ENCODE measurements at regions not wholly inside any gene's neighbourhood (a gene's known extent, or its start where the extent isn't known, plus 50 kb on each side); places are given as distances from the start of the nearest gene placed in this dataset.

DNA sequence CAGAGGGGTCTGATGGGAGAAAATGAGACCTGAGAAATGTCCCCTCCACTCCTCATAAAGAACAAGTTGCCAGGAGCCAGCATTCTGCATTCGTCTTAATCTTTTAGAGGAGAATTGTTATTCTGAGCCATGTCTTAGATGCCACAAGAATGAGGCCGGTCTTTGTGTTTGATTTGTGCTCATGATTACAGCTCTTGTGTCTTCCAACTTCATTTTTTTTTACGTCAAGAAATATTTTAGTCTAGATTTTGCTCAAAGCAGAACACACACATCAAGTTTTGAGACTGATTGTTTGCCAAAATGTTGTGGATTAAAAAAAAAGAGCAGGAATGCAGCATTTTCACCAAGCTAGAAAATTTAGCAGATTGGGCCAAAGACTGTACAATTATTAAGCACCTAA lies 130.6 kb upstream of the PITX2 start:
- DNase-seq = no peak
- in situ Hi-C loops (cut with HindIII; ENCODE audit: low pct_ligation_motif_present, low pct_unique_long_range_greater_than_20kb, low sequenced_read_pairs) = no loop called here

DNA sequence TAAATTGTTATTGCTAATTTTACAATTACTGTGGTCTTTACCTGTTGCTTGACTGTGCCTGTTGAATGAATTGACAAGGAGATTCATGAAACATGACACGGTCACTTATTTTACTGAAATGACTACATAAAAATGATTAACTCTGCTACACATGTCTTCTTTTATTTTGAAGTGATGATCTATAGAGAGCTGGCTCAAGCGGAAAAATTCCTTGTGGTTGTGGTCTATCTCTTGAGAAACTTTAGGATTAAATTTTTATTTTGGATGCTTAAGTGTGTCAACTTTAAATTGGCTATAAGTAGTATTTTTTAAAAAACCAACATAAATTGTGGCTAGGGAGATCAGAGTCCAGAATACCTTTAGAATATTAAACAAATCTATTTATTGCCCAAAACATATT lies 131.8 kb upstream of the PITX2 start:
- in situ Hi-C loops (cut with HindIII; ENCODE audit: low pct_ligation_motif_present, low pct_unique_long_range_greater_than_20kb, low sequenced_read_pairs) = no loop called here
- no peak for DNase-seq

- in situ Hi-C loops (cut with HindIII; ENCODE audit: low pct_ligation_motif_present, low pct_unique_long_range_greater_than_20kb, low sequenced_read_pairs) = no loop called here
- DNase-seq = no peak
These were observed 146.7 kb upstream of the PITX2 start for GRCh38 chr4:110769578-110769977.

GRCh38 chr4:110770353-110770752 lies 147.5 kb upstream of the PITX2 start:
- in situ Hi-C loops (cut with HindIII; ENCODE audit: low pct_ligation_motif_present, low pct_unique_long_range_greater_than_20kb, low sequenced_read_pairs) = no loop called here
- no peak for DNase-seq

DNA sequence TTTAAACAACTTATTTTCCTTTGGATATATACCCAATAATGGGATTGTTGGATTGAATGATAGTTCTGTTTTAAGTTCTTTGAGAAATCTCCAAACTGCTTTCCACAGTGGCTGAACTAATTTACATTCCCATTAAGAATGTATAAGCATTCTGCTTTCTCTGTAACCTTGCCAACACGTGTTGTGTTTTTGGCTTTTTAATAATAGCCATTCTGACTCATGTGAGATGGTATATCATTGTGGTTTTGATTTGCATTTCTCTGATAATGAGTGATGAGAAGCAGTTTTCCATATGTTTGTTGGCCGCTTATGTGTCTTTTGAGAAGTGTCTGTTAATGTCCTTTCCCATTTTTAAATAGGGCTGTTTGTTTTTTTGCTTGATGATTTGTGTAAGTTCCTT lies 155.6 kb upstream of the PITX2 start:
- no peak for DNase-seq
- in situ Hi-C loops (cut with HindIII; ENCODE audit: low pct_ligation_motif_present, low pct_unique_long_range_greater_than_20kb, low sequenced_read_pairs) = no loop called here

DNA sequence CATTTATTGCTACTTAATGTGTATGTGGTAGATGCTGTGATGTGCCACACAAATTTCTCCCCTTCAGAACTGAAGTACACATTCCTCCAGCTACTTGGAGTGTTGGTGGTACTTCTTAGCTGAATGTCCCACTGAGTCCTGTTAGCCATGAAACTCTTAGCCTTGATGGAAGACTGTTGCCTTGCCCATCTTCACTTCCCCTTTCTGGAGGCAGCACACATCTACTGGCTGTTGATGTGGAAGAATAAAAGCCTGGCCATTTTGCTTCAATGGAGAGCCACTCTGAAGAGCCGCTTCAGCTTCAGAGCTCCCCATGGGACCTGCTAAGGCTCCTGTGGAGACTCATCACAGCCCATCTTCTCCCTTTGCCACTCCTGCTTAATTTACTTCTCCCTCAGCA lies 157.7 kb upstream of the PITX2 start:
- DNase-seq = no peak
- in situ Hi-C loops (cut with HindIII; ENCODE audit: low pct_ligation_motif_present, low pct_unique_long_range_greater_than_20kb, low sequenced_read_pairs) = no loop called here

DNA sequence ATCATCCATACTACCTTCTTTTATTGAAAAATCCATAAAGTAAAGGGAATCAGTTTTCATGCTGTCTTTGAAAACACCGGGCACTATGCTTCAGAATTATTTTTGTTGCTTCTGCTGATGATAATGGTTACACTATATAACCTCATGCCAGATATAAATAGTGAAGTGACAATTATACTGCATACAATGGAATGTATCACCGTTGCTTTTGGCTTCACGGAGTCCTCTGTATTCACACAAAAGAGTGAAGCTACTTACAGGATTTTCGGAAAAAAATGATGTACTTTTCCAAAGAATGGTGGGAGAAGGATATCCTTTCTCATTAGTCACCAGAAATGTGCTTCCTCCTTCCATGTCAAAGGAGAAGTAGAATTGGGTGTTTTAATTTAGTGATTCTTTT lies 159.1 kb upstream of the PITX2 start:
- in situ Hi-C loops (cut with HindIII; ENCODE audit: low pct_ligation_motif_present, low pct_unique_long_range_greater_than_20kb, low sequenced_read_pairs) = no loop called here

GRCh38 chr4:110787109-110787508 lies 164.2 kb upstream of the PITX2 start:
- no peak for DNase-seq
- in situ Hi-C loops (cut with HindIII; ENCODE audit: low pct_ligation_motif_present, low pct_unique_long_range_greater_than_20kb, low sequenced_read_pairs) = no loop called here

More for the DNA sequence above, 159.1 kb upstream of the PITX2 start:
- no peak for DNase-seq

DNA sequence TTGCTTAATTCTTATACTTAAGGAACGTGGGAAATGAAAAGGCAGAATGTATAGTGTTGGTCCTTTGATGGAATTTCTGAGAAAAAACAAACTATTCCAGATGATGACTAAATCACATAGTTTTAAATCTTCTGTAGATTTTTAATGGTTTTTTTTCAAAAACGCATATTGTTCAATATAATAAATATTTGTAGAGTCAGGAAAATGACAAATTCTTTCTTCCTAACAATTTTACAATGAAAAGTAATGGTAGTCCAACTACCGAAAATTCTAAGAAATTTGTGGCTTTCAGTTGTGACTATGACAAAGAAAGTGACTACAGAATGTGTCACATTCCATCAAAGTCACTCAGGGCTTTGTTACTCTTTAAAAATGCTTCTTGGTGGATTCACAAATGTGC lies 164.8 kb upstream of the PITX2 start:
- no peak for DNase-seq
- in situ Hi-C loops (cut with HindIII; ENCODE audit: low pct_ligation_motif_present, low pct_unique_long_range_greater_than_20kb, low sequenced_read_pairs) = no loop called here

- in situ Hi-C loops (cut with HindIII; ENCODE audit: low pct_ligation_motif_present, low pct_unique_long_range_greater_than_20kb, low sequenced_read_pairs) = no loop called here
- no peak for DNase-seq
These were observed 165.4 kb upstream of the PITX2 start for GRCh38 chr4:110788302-110788701.

- in situ Hi-C loops (cut with HindIII; ENCODE audit: low pct_ligation_motif_present, low pct_unique_long_range_greater_than_20kb, low sequenced_read_pairs) = no loop called here
- DNase-seq = no peak
These were observed 169.2 kb upstream of the PITX2 start for GRCh38 chr4:110792036-110792435.

- in situ Hi-C loops (cut with HindIII; ENCODE audit: low pct_ligation_motif_present, low pct_unique_long_range_greater_than_20kb, low sequenced_read_pairs) = no loop called here
- DNase-seq = no peak
These were observed 170.5 kb upstream of the PITX2 start for GRCh38 chr4:110793381-110793801.

GRCh38 chr4:110793890-110794554 lies 171.1 kb upstream of the PITX2 start:
- DNase-seq = no peak

DNA sequence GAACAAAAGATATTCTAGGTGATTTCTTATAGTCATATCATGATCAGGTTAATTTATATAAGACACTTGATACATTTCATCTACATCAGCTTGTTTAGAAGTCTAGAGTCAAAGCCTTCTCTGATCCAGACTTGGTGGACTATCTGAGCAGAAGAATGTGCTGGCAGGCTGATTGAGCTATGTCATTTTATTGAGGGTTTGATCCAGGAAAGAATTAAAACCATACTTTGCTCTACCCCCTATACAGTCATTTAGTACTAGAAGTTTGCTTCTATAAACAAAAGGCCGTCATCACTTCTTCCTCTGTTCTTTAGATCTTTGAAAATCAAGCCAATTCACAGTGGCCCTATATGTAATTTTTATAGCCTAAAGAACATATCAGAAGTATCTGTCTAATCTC lies 173.1 kb upstream of the PITX2 start:
- in situ Hi-C loops (cut with HindIII; ENCODE audit: low pct_ligation_motif_present, low pct_unique_long_range_greater_than_20kb, low sequenced_read_pairs) = no loop called here
- DNase-seq = no peak

More at GRCh38 chr4:110793890-110794554, 171.1 kb upstream of the PITX2 start:
- in situ Hi-C loops (cut with HindIII; ENCODE audit: low pct_ligation_motif_present, low pct_unique_long_range_greater_than_20kb, low sequenced_read_pairs) = no loop called here

- in situ Hi-C loops (cut with HindIII; ENCODE audit: low pct_ligation_motif_present, low pct_unique_long_range_greater_than_20kb, low sequenced_read_pairs) = no loop called here
- DNase-seq = no peak
These were observed 174.6 kb upstream of the PITX2 start for GRCh38 chr4:110797486-110797885.

DNA sequence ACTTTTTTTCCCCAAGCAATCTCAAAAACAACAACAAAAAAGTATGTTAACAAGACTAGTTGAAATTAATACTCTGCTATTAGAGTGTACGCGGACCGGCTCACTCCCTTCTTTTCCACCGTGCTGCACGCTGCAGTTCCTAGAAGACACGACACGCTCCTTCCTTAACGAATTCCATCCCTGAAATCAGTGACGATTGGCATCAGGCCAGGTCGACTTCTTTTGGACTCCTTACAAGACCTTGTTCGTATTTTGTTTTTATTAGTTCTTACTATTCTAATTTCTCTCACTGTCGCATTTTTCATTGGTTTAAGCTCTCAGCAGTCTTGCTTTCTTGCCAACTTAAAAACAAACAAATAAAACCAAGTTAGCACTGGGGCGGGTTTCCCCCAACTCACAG lies 175.8 kb upstream of the PITX2 start:
- no peak for DNase-seq
- in situ Hi-C loops (cut with HindIII; ENCODE audit: low pct_ligation_motif_present, low pct_unique_long_range_greater_than_20kb, low sequenced_read_pairs) = no loop called here

GRCh38 chr4:110799211-110799610 lies 176.3 kb upstream of the PITX2 start:
- DNase-seq = no peak
- in situ Hi-C loops (cut with HindIII; ENCODE audit: low pct_ligation_motif_present, low pct_unique_long_range_greater_than_20kb, low sequenced_read_pairs) = no loop called here

- in situ Hi-C loops (cut with HindIII; ENCODE audit: low pct_ligation_motif_present, low pct_unique_long_range_greater_than_20kb, low sequenced_read_pairs) = no loop called here
- DNase-seq = no peak
These were observed 178.7 kb upstream of the PITX2 start for GRCh38 chr4:110801591-110801990.

GRCh38 chr4:110808351-110808878 lies 185.5 kb upstream of the PITX2 start:
- in situ Hi-C loops (cut with HindIII; ENCODE audit: low pct_ligation_motif_present, low pct_unique_long_range_greater_than_20kb, low sequenced_read_pairs) = no loop called here
- peak; percentile 61 for DNase-seq

DNA sequence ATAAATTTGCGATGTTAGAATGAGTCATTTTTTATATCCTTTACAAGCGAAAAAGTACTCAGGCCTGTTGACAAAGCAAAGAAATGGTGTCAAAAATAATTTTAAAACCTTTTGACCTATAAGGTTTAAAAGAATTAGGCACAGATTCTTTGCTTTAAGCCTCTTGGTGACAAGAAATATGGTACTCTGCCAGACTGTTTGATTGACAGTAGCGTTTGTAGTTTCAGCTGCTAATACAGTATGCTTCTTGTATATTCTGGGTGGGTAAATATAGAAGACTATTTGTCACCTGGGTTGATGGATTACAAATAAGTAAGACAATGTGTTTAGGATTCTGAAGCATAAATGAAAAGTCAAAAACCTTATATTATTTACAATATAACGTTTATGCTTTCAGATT lies 193.1 kb upstream of the PITX2 start:
- in situ Hi-C loops (cut with HindIII; ENCODE audit: low pct_ligation_motif_present, low pct_unique_long_range_greater_than_20kb, low sequenced_read_pairs) = no loop called here
- DNase-seq = no peak

- DNase-seq = no peak
- in situ Hi-C loops (cut with HindIII; ENCODE audit: low pct_ligation_motif_present, low pct_unique_long_range_greater_than_20kb, low sequenced_read_pairs) = no loop called here
These were observed 193.5 kb upstream of the PITX2 start for GRCh38 chr4:110816367-110816766.

Measured in ACHN (cell line).